ENCODE measurements at regions not wholly inside any gene's neighbourhood (a gene's known extent, or its start where the extent isn't known, plus 50 kb on each side); places are given as distances from the start of the nearest gene placed in this dataset.

DNA sequence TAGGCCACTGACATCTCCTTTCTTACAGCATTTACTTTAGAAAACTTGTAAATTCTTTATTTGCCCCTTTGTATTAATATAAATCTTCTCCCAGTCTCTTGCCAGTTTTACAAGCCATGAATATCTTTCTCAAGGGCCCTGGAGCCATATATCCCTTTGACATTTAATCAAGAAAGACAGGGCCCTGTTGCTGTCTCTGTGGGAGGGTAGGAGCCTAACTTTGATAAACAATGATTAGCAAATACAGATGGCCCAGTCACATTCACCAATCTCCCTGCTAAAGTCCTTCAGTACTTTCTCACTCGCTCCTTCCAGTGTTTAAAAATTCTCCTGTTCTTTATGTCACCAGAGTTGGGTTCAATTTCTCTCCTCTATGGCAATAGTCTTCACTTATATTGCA, 479.8 kb upstream of the USP15 start:
- DNase-seq (ENCODE audit: low spot score): no peak

DNA sequence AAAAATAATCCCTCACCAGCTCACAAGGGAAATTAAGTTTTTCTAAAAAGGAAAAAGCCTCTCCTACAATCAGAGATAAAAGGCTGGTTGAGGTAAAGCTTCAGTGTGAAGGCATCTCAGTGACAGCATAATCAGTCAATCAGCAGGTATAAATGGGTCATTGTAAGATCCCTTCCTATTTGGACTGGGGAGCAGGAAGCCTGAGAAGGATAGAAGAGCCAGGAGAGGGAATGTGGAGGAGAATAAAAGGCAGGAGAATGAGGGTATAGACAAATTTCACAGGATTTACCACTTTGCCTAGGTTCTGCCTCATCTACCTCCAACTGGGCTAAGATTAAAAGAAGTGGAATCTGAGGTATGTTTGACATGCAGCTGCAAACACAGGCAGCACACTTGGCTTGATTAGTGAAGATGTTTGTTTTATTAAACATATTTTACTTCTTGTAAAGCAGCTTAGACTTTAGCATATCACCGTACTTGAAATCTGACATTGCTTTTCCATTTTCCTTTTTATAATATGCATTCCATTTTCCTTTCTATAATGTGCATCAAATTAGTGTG, 479.1 kb upstream of the USP15 start:
- no peak for DNase-seq (ENCODE audit: low spot score)

GRCh38 chr12:61796846-61797245, 463.4 kb upstream of the USP15 start:
- no peak for DNase-seq (ENCODE audit: low spot score)

DNA sequence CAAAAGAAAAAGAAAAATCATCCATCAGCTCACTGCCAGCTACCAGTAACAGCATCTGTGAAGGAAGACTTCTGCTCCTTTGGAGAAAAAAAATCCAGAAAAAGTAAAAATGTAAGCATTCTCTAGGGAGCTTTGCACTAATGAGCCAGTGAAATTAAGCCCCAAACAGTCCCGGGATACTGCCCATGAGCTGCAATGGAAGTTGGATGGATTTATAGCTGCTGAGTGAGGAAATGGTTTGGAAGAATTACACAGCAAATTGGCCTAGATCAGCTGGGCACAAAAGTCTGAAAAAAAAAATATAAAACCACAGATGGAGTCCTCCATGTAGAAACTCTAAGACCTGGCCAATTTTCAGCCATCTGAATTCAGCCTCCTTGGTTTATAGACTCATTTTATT, 462.9 kb upstream of the USP15 start:
- no peak for DNase-seq (ENCODE audit: low spot score)

DNA sequence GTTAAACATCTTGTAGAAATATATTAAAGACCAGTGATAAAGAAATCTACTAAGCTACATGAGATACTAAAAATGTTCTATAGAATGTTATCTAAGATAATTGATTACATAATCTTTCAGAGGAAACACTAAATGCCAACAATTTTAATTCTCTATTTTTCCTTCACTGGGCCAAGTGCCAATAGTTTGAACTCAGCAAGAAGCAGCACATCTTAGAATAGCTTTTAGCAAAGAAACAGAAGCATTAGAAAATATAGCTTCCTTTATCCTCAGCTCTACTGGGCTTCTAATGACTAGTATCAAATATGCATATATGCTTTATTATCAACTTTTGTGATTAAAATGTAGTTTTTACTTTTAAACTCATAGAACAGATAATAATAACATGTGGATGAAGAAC, 461.4 kb upstream of the USP15 start:
- DNase-seq (ENCODE audit: low spot score): no peak

DNA sequence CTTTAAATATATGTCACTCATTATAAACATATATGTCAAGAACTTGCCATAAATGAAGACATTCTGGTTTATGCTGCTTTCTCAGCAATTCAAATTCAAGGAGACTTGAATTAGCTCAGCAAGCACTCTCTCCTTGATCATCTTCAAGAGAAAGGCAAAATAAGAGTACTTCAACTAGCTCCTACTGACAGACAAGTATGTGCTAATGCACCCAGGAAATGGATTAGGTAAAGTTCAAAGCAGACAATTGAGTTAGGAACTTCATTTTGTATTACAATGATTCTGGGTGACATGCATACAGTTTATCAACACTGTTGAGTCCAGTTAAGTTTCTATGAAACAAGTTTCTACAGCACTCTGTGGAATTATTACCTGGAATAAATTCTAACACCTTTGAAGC, 455.9 kb upstream of the USP15 start:
- DNase-seq (ENCODE audit: low spot score): no peak

DNA sequence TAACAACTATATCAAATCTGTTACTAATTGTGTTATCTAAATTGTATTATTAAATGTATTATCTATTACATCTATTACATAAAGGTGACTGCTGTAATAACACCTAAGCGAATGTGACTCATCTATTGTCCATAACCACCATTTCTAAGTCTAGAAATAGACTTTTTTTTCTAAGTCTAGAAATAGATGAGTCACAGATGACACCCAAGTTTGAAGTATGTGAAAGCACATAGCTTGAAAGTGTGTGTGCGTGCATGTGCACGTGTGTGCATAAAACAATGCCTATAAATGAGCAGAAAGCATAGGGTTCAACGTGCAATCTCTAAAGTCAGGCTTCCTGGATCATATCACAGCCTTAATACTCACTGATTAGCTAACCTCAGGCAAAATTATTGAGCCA, 451.3 kb upstream of the USP15 start:
- DNase-seq (ENCODE audit: low spot score): no peak

DNA sequence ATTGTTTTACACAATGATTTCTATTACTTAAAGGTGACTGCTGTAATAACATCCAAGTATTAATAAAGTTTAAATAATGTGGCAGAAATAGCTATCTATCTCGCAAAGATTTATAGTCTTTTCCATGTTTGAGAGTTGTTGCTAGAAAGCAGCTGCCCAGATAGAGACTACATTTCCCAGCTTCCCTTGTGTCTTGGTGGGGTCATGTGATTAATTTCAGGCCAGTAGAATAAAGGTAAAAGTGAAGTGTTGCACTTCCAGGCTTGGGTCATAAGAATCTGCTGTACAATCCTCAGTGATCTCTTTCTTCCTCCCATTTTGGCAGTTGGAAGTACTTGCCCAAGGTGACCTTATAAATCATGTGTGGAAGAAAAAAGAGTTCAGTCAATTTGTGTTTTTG, 449.7 kb upstream of the USP15 start:
- no peak for DNase-seq (ENCODE audit: low spot score)

DNA sequence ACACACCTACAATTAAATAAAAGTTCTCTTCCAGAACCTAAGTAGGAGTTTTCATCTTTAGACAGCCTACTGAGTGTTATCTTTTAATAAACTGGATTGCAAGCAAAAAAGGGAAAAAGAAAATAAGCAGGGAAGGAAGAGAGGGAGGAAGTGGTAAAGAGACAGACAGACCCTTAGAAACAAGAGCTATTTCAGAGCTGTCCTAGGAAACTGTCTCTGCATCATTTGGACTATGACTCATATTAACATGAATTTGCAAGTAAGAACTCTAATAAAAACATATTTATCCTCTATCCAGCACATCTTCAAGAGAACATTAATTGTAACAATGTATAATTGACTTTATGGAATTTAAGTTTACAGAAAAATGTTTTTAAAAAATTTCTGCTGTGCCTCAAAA, 438.8 kb upstream of the USP15 start:
- DNase-seq (ENCODE audit: low spot score): no peak

DNA sequence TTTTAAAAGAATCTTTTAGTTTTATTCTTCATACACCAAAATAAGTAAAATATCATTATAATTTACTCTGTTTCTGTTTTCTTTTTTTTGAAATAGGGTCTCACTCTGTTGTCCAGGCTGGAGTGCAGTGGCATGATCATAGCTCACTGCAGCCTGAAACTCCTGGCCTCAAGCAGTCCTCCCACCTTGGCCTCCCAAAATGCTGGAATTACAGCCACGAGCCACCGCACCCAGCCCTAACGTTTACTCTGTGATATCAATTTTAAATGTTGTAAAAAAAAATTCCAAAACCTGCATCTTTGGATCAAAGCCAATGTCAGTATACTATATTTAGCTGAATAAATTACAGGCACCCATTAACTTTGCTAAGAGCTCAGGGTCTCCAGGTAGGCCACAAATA, 437.1 kb upstream of the USP15 start:
- DNase-seq (ENCODE audit: low spot score): no peak

- no peak for DNase-seq (ENCODE audit: low spot score)
Measured at GRCh38 chr12:61846765-61847164, 413.4 kb upstream of the USP15 start.

- no peak for DNase-seq (ENCODE audit: low spot score)
Measured at GRCh38 chr12:61848893-61849292, 411.3 kb upstream of the USP15 start.

DNA sequence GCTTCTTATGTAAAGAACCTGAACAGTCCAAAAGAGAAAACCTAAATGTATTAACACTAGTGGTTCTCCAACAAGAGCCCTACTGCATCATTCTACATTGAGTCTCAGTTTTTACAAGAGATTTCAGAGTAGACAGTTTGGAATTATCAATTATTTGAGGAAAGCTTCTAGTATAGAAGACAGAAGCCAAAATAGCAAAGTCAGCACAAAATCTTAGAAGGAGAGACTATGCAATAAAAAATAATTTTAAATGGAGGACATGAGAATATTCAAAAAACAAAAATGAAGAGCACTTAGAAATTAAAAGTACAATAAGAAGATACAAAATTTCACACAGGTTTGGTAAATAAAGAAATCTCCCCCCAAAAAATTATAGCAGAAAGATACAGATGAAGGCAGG, 406.3 kb upstream of the USP15 start:
- no peak for DNase-seq (ENCODE audit: low spot score)

GRCh38 chr12:61854902-61855301, 405.3 kb upstream of the USP15 start:
- no peak for DNase-seq (ENCODE audit: low spot score)

- no peak for DNase-seq (ENCODE audit: low spot score)
Measured at GRCh38 chr12:61857968-61858367, 402.2 kb upstream of the USP15 start.

- DNase-seq (ENCODE audit: low spot score): no peak
Measured at GRCh38 chr12:61860451-61860850, 399.8 kb upstream of the USP15 start.

DNA sequence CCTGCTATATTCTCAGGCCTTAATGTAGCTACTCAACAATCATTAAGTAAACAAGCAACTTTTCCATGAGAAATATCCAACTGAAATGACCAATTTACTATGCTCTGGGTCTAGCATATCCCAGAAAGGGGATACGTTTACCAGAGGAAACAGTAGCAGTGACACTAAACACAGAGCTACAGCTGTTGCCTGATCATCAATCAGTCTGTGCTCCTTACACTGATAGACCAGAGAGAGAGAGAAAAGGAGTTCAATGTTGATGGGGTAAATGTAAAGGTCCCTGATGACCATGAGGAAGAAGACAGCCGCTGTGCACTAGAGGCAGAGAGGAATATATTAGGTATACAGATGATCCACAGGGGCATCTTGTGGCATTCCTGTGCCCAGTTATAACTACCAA, 397.2 kb upstream of the USP15 start:
- DNase-seq (ENCODE audit: low spot score): no peak

- DNase-seq (ENCODE audit: low spot score): peak; percentile 12
Measured at GRCh38 chr12:61863811-61864210, 396.4 kb upstream of the USP15 start.

GRCh38 chr12:61869796-61870195, 390.4 kb upstream of the USP15 start:
- no peak for DNase-seq (ENCODE audit: low spot score)

- DNase-seq (ENCODE audit: low spot score): peak; percentile 19
Measured at GRCh38 chr12:61870658-61871484, 389.3 kb upstream of the USP15 start.

DNA sequence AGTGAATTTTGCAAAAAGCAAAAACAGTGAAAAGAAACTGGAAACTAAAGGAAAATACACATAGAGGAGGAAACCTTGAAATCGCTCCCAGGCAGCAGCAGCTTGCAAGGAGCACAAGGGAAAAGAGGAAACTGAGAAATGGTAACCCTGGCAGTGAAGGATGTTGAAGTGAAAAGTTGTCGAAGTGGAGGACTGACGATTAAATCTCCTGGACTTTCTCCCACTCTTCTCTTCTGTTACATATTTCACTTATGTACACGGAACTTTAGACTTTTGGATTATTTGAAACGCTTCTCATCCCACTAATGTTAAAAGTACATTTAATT, 388.8 kb upstream of the USP15 start:
- DNase-seq (ENCODE audit: low spot score): no peak

- no peak for DNase-seq (ENCODE audit: low spot score)
Measured at GRCh38 chr12:61879229-61879628, 381.0 kb upstream of the USP15 start.

DNA sequence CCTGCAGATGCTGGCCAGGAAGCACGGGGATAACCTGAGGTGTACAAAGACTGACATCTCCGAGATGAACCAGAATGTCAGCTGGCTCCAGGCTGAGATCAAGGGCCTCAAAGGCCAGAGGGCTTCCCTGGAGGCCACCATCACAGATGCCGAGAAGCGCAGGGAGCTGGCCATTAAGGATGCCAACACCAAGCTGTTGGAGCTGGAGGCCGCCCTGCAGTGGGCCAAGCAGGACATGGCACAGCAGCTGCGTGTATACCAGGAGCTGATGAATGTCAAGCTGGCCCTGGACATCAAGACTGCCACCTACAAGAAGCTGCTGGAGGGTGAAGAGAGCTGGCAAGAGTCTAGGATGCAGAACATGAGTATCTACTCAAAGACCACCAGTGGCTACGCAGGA, 380.0 kb upstream of the USP15 start:
- DNase-seq (ENCODE audit: low spot score): no peak

GRCh38 chr12:61891632-61892031, 368.6 kb upstream of the USP15 start:
- DNase-seq (ENCODE audit: low spot score): no peak
